GM10266 (cell line): ENCODE measurements at regions not wholly inside any gene's neighbourhood (a gene's known extent, or its start where the extent isn't known, plus 50 kb on each side); places are given as distances from the start of the nearest gene placed in this dataset.
"Not testable (repeated sequence)": the region's sequence is repeated elsewhere in the genome, so short reads cannot be mapped to it uniquely, and the experiment has no call there.

Source experiments
- DNase-seq: peaks from one replicate; pipeline ENCODE4 v3.0.0; 2012; ENCODE audit errors: extremely low spot score
- CTCF ChIP-seq: IDR thresholded peaks from 2 replicates; pipeline ENCODE4 v1.5.1; 2012; ENCODE audit warnings: mild to moderate bottlenecking, low read depth; ENCODE audit not compliant: control insufficient read depth, insufficient read depth; ENCODE audit errors: missing control alignments

GRCh38 chr4:20196476-20196875, 55.2 kb upstream of the SLIT2 start:
- no peak for DNase-seq
- no peak for TF ChIP-seq CTCF

- no peak for DNase-seq
- no peak for TF ChIP-seq CTCF
Observed at GRCh38 chr4:20195071-20195885, 56.4 kb upstream of the SLIT2 start.

- DNase-seq: no peak
- no peak for TF ChIP-seq CTCF
Observed at GRCh38 chr4:20194123-20195013, 57.3 kb upstream of the SLIT2 start.

GRCh38 chr4:20193141-20193936, 58.4 kb upstream of the SLIT2 start:
- DNase-seq: no peak
- TF ChIP-seq CTCF: no peak

GRCh38 chr4:20192736-20193135, 59.0 kb upstream of the SLIT2 start:
- DNase-seq: no peak
- no peak for TF ChIP-seq CTCF

- no peak for DNase-seq
- TF ChIP-seq CTCF: no peak
Observed at GRCh38 chr4:20185103-20185502, 66.6 kb upstream of the SLIT2 start.

- not testable (repeated sequence) for DNase-seq
Observed at GRCh38 chr4:20183131-20183530, 68.6 kb upstream of the SLIT2 start.
